Mucosa of rectum (tissue), 2 donors: ENCODE measurements at regions not wholly inside any gene's neighbourhood (a gene's known extent, or its start where the extent isn't known, plus 50 kb on each side); places are given as distances from the start of the nearest gene placed in this dataset.

Experiments
- H3K27ac ChIP-seq, 2 donors: one replicate each; pipeline ENCODE4 v1.7.0; 2013; ENCODE audit warnings: inconsistent platforms in 2 of 2, low read depth in 2 of 2, low read length in 2 of 2
- H3K27me3 ChIP-seq, 2 donors: one replicate each; pipeline ENCODE4 v1.7.0; 2013; ENCODE audit warnings: low read length in 2 of 2; ENCODE audit not compliant: control insufficient read depth in 2 of 2, insufficient read depth in 2 of 2
- H3K36me3 ChIP-seq, 2 donors: one replicate each; pipeline ENCODE4 v1.7.0; 2013; ENCODE audit warnings: low read length in 2 of 2; ENCODE audit not compliant: control insufficient read depth in 2 of 2, insufficient read depth in 2 of 2
- H3K4me1 ChIP-seq, 2 donors: one replicate each; pipeline ENCODE4 v1.7.0; 2013; ENCODE audit warnings: low read length in 2 of 2, mild to moderate bottlenecking in 1 of 2; ENCODE audit not compliant: control insufficient read depth in 2 of 2, insufficient read depth in 2 of 2
- H3K4me3 ChIP-seq, 2 donors: one replicate each; pipeline ENCODE4 v1.7.0; 2013; ENCODE audit warnings: low read length in 2 of 2
- H3K9ac ChIP-seq, 2 donors: one replicate each; pipeline ENCODE4 v1.7.0; 2013; ENCODE audit warnings: low read length in 2 of 2, low read depth in 1 of 2, mild to moderate bottlenecking in 1 of 2
- H3K9me3 ChIP-seq, 2 donors: one replicate each; pipeline ENCODE4 v1.7.0; 2013; ENCODE audit warnings: low read length in 2 of 2; ENCODE audit not compliant: control insufficient read depth in 2 of 2
- donor health status: healthy.
- donor health status: Normal muscosa, but diverticular disease.

- Histone ChIP-seq H3K4me3 (no peak overlapping the region), H3K9me3 (no peaks in the 10 kb centered on the region), H3K9ac (no peak overlapping the region), H3K4me1 (no peaks in the 10 kb centered on the region), H3K27ac (no peak overlapping the region), H3K36me3 (no peaks in the 10 kb centered on the region), H3K27me3 (no peaks in the 10 kb centered on the region)
Observed at GRCh38 chr9:28341913-28342312, 768.6 kb upstream of the C9orf72 start.

- H3K27ac ChIP-seq: no peak overlapping the region
- H3K4me1 ChIP-seq: no peaks in the 10 kb centered on the region
- H3K36me3 ChIP-seq: no peaks in the 10 kb centered on the region
- no peak overlapping the region for H3K9ac ChIP-seq
- no peak overlapping the region for H3K4me3 ChIP-seq
- no peaks in the 10 kb centered on the region for H3K9me3 ChIP-seq
- no peaks in the 10 kb centered on the region for H3K27me3 ChIP-seq
Observed at GRCh38 chr9:28342815-28343338, 769.6 kb upstream of the C9orf72 start.

- no peaks in the 10 kb centered on the region for H3K9me3 ChIP-seq
- H3K4me3 ChIP-seq: no peak overlapping the region
- H3K4me1 ChIP-seq: no peaks in the 10 kb centered on the region
- no peaks in the 10 kb centered on the region for H3K36me3 ChIP-seq
- no peak overlapping the region for H3K27ac ChIP-seq
- H3K9ac ChIP-seq: no peak overlapping the region
- no peaks in the 10 kb centered on the region for H3K27me3 ChIP-seq
Observed at GRCh38 chr9:28363151-28363562, 789.9 kb upstream of the C9orf72 start.

GRCh38 chr9:28365020-28365640 is 791.8 kb upstream of the C9orf72 start:
- no peaks in the 10 kb centered on the region for H3K9me3 ChIP-seq

GRCh38 chr9:28365728-28366127 is 792.4 kb upstream of the C9orf72 start:
- no peak overlapping the region for H3K4me3 ChIP-seq
- no peak overlapping the region for H3K27ac ChIP-seq
- no peaks in the 10 kb centered on the region for H3K4me1 ChIP-seq
- H3K9ac ChIP-seq: no peak overlapping the region
- no peaks in the 10 kb centered on the region for H3K9me3 ChIP-seq
- no peaks in the 10 kb centered on the region for H3K36me3 ChIP-seq
- no peaks in the 10 kb centered on the region for H3K27me3 ChIP-seq

More at GRCh38 chr9:28365020-28365640, 791.8 kb upstream of the C9orf72 start:
- Histone ChIP-seq H3K27ac (no peak overlapping the region), H3K27me3 (no peaks in the 10 kb centered on the region), H3K9ac (no peak overlapping the region), H3K4me3 (no peak overlapping the region), H3K4me1 (no peaks in the 10 kb centered on the region), H3K36me3 (no peaks in the 10 kb centered on the region)

GRCh38 chr9:28378231-28378630 is 805.0 kb upstream of the C9orf72 start:
- Histone ChIP-seq H3K36me3 (no peaks in the 10 kb centered on the region), H3K4me3 (no peak overlapping the region), H3K9ac (no peak overlapping the region), H3K9me3 (no peaks in the 10 kb centered on the region), H3K27me3 (no peaks in the 10 kb centered on the region), H3K27ac (no peak overlapping the region), H3K4me1 (no peaks in the 10 kb centered on the region)

- Histone ChIP-seq H3K27ac (no peak overlapping the region), H3K36me3 (no peaks in the 10 kb centered on the region), H3K27me3 (no peaks in the 10 kb centered on the region), H3K9me3 (no peaks in the 10 kb centered on the region), H3K9ac (no peak overlapping the region), H3K4me3 (no peak overlapping the region), H3K4me1 (no peaks in the 10 kb centered on the region)
Observed at GRCh38 chr9:28379082-28379481, 805.8 kb upstream of the C9orf72 start.

GRCh38 chr9:28389411-28389810 is 816.1 kb upstream of the C9orf72 start:
- no peak overlapping the region for H3K4me3 ChIP-seq

GRCh38 chr9:28394774-28395173 is 821.5 kb upstream of the C9orf72 start:
- Histone ChIP-seq H3K4me1 (no peaks in the 10 kb centered on the region), H3K36me3 (no peaks in the 10 kb centered on the region), H3K9ac (no peak overlapping the region), H3K27me3 (no peaks in the 10 kb centered on the region), H3K9me3 (no peaks in the 10 kb centered on the region), H3K4me3 (no peak overlapping the region), H3K27ac (no peak overlapping the region)

More at GRCh38 chr9:28389411-28389810, 816.1 kb upstream of the C9orf72 start:
- Histone ChIP-seq H3K4me1 (no peaks in the 10 kb centered on the region), H3K9me3 (no peaks in the 10 kb centered on the region), H3K27ac (no peak overlapping the region), H3K27me3 (no peaks in the 10 kb centered on the region), H3K36me3 (no peaks in the 10 kb centered on the region), H3K9ac (no peak overlapping the region)

GRCh38 chr9:28396058-28396457 is 822.8 kb upstream of the C9orf72 start:
- H3K4me3 ChIP-seq: no peak overlapping the region
- no peaks in the 10 kb centered on the region for H3K4me1 ChIP-seq
- H3K9me3 ChIP-seq: no peaks in the 10 kb centered on the region
- H3K9ac ChIP-seq: no peak overlapping the region
- no peaks in the 10 kb centered on the region for H3K27me3 ChIP-seq
- no peak overlapping the region for H3K27ac ChIP-seq
- H3K36me3 ChIP-seq: no peaks in the 10 kb centered on the region
